Stimulated activated naive CD8-positive, alpha-beta T cell treated with anti-CD3 and anti-CD28 coated beads, Interleukin-15, amount 100 ng/mL, for 72 hours (primary cell): ENCODE measurements at regions not wholly inside any gene's neighbourhood (a gene's known extent, or its start where the extent isn't known, plus 50 kb on each side); places are given as distances from the start of the nearest gene placed in this dataset.
"Not testable (repeated sequence)": the region's sequence is repeated elsewhere in the genome, so short reads cannot be mapped to it uniquely, and the experiment has no call there.

Experiments
- ATAC-seq: fragments of 150-1000 bp; cut with Tn5 transposase; 2 replicates; pipeline ENCODE4 v1.10.0; 2021; ENCODE audit warnings: mild to moderate bottlenecking, moderate library complexity
- DNase-seq, 2 donors: peaks; one replicate each; pipeline ENCODE4 v3.0.0; 2021 to 2022
- H3K27ac Mint-ChIP-seq, 2 donors: one replicate each; pipeline ENCODE4 v1.8.0; 2022; ENCODE audit warnings: mild to moderate bottlenecking in 2 of 2, mixed read lengths in 2 of 2, moderate library complexity in 2 of 2
- H3K27me3 Mint-ChIP-seq: one replicate; pipeline ENCODE4 v1.8.0; 2022; ENCODE audit warnings: mixed read lengths
- H3K4me1 Mint-ChIP-seq: one replicate; pipeline ENCODE4 v1.8.0; 2022; ENCODE audit warnings: mild to moderate bottlenecking, mixed read lengths
- H3K4me3 Mint-ChIP-seq, 2 donors: one replicate each; pipeline ENCODE4 v1.8.0; 2022; ENCODE audit warnings: mild to moderate bottlenecking in 2 of 2, mixed read lengths in 2 of 2, moderate library complexity in 1 of 2
- H3K9me3 Mint-ChIP-seq, 2 donors: one replicate each; pipeline ENCODE4 v1.8.0; 2022; ENCODE audit warnings: mixed read lengths in 2 of 2

- no peak for DNase-seq
- Mint-ChIP-seq H3K4me3 (no peak overlapping the region), H3K9me3 (no peaks in the 10 kb centered on the region), H3K27ac (no peak overlapping the region), H3K27me3 (no peaks in the 10 kb centered on the region), H3K4me1 (no peaks in the 10 kb centered on the region)
- no peak for ATAC-seq
Measured at GRCh38 chrX:51053741-51054140, 143.2 kb downstream of the BMP15 start.

- H3K9me3 Mint-ChIP-seq = no peaks in the 10 kb centered on the region
- no peaks in the 10 kb centered on the region for H3K27me3 Mint-ChIP-seq
- no peak for DNase-seq
- no peaks in the 10 kb centered on the region for H3K4me1 Mint-ChIP-seq
- no peak overlapping the region for H3K4me3 Mint-ChIP-seq
- H3K27ac Mint-ChIP-seq = no peak overlapping the region
- ATAC-seq = no peak
Measured at GRCh38 chrX:51098046-51098445, 187.5 kb downstream of the BMP15 start.

- not testable (repeated sequence) for H3K27me3 Mint-ChIP-seq, H3K4me1 Mint-ChIP-seq, DNase-seq, H3K9me3 Mint-ChIP-seq, H3K4me3 Mint-ChIP-seq, H3K27ac Mint-ChIP-seq
- peak; percentile 63 for ATAC-seq
Measured at GRCh38 chrX:51119058-51119926, 208.8 kb downstream of the BMP15 start.

- H3K27me3 Mint-ChIP-seq, H3K4me1 Mint-ChIP-seq, H3K4me3 Mint-ChIP-seq, ATAC-seq, H3K9me3 Mint-ChIP-seq, DNase-seq, H3K27ac Mint-ChIP-seq: not testable (repeated sequence)
Measured at GRCh38 chrX:51125743-51126142, 206.9 kb upstream of the NUDT10 start.

GRCh38 chrX:51144828-51145442 is 187.7 kb upstream of the NUDT10 start:
- no peak overlapping the region for H3K4me3 Mint-ChIP-seq
- no peaks in the 10 kb centered on the region for H3K4me1 Mint-ChIP-seq
- DNase-seq = peak; percentile 9 to 16
- no peak overlapping the region for H3K27ac Mint-ChIP-seq
- peak; percentile 68 for ATAC-seq
- H3K9me3 Mint-ChIP-seq = peaks cover 0 to 13% of the 10 kb centered on the region in 2 donors
- H3K27me3 Mint-ChIP-seq = peaks cover 57% of the 10 kb centered on the region

GRCh38 chrX:51148848-51149247 is 183.8 kb upstream of the NUDT10 start:
- no peak for DNase-seq
- H3K27me3 Mint-ChIP-seq = peaks cover 26% of the 10 kb centered on the region

GRCh38 chrX:51151734-51152133 is 180.9 kb upstream of the NUDT10 start:
- Mint-ChIP-seq H3K27me3 (peaks cover 11% of the 10 kb centered on the region), H3K9me3 (no peaks in the 10 kb centered on the region), H3K4me1 (peaks cover 6% of the 10 kb centered on the region), H3K27ac (no peak overlapping the region), H3K4me3 (no peak overlapping the region)
- no peak for DNase-seq
- ATAC-seq = no peak

More at GRCh38 chrX:51148848-51149247, 183.8 kb upstream of the NUDT10 start:
- no peak overlapping the region for H3K4me3 Mint-ChIP-seq
- no peak overlapping the region for H3K27ac Mint-ChIP-seq
- H3K9me3 Mint-ChIP-seq = no peaks in the 10 kb centered on the region
- no peaks in the 10 kb centered on the region for H3K4me1 Mint-ChIP-seq
- ATAC-seq = no peak

- ATAC-seq (peak; percentile 94), DNase-seq (peak in 1 of 2 donors; percentile 9)
- Mint-ChIP-seq H3K27me3 (no peaks in the 10 kb centered on the region), H3K9me3 (no peaks in the 10 kb centered on the region), H3K4me1 (peaks cover 6% of the 10 kb centered on the region), H3K4me3 (no peak overlapping the region), H3K27ac (no peak overlapping the region)
Measured at GRCh38 chrX:51155157-51155556, 177.5 kb upstream of the NUDT10 start.

GRCh38 chrX:51155566-51155965 is 177.1 kb upstream of the NUDT10 start:
- Mint-ChIP-seq H3K27me3 (no peaks in the 10 kb centered on the region), H3K4me3 (no peak overlapping the region), H3K4me1 (peaks cover 6% of the 10 kb centered on the region), H3K9me3 (no peaks in the 10 kb centered on the region), H3K27ac (no peak overlapping the region)
- DNase-seq (no peak), ATAC-seq (peak; percentile 71)

- ATAC-seq (no peak), DNase-seq (no peak)
- Mint-ChIP-seq H3K9me3 (no peaks in the 10 kb centered on the region), H3K27ac (no peak overlapping the region), H3K27me3 (no peaks in the 10 kb centered on the region), H3K4me1 (peaks cover 6% of the 10 kb centered on the region), H3K4me3 (no peak overlapping the region)
Measured at GRCh38 chrX:51158231-51158630, 174.4 kb upstream of the NUDT10 start.

GRCh38 chrX:51159378-51159777 is 173.2 kb upstream of the NUDT10 start:
- not testable (repeated sequence) for H3K4me1 Mint-ChIP-seq, H3K27ac Mint-ChIP-seq, DNase-seq, H3K9me3 Mint-ChIP-seq, H3K4me3 Mint-ChIP-seq, ATAC-seq, H3K27me3 Mint-ChIP-seq

GRCh38 chrX:51163730-51164129 is 168.9 kb upstream of the NUDT10 start:
- H3K27me3 Mint-ChIP-seq = no peaks in the 10 kb centered on the region
- no peaks in the 10 kb centered on the region for H3K4me1 Mint-ChIP-seq
- no peak overlapping the region for H3K4me3 Mint-ChIP-seq
- H3K9me3 Mint-ChIP-seq = no peaks in the 10 kb centered on the region
- H3K27ac Mint-ChIP-seq = no peak overlapping the region
- DNase-seq (no peak), ATAC-seq (no peak)

GRCh38 chrX:51178356-51178900 is 154.2 kb upstream of the NUDT10 start:
- H3K27me3 Mint-ChIP-seq, ATAC-seq, H3K27ac Mint-ChIP-seq, DNase-seq, H3K4me3 Mint-ChIP-seq, H3K9me3 Mint-ChIP-seq, H3K4me1 Mint-ChIP-seq: not testable (repeated sequence)

GRCh38 chrX:51179805-51180204 is 152.8 kb upstream of the NUDT10 start:
- not testable (repeated sequence) for H3K27me3 Mint-ChIP-seq, H3K9me3 Mint-ChIP-seq, ATAC-seq, DNase-seq, H3K27ac Mint-ChIP-seq, H3K4me3 Mint-ChIP-seq, H3K4me1 Mint-ChIP-seq

GRCh38 chrX:51182545-51182944 is 150.1 kb upstream of the NUDT10 start:
- H3K9me3 Mint-ChIP-seq = no peaks in the 10 kb centered on the region
- no peaks in the 10 kb centered on the region for H3K4me1 Mint-ChIP-seq
- no peak overlapping the region for H3K4me3 Mint-ChIP-seq
- H3K27ac Mint-ChIP-seq = no peak overlapping the region
- no peak for ATAC-seq
- no peaks in the 10 kb centered on the region for H3K27me3 Mint-ChIP-seq
- no peak for DNase-seq

GRCh38 chrX:51192104-51192503 is 140.5 kb upstream of the NUDT10 start:
- no peak for DNase-seq
- Mint-ChIP-seq H3K27me3 (no peaks in the 10 kb centered on the region), H3K27ac (no peak overlapping the region), H3K4me3 (no peak overlapping the region), H3K4me1 (no peaks in the 10 kb centered on the region), H3K9me3 (peaks cover 9 to 22% of the 10 kb centered on the region in 2 donors)
- no peak for ATAC-seq
